ENCODE measurements at regions not wholly inside any gene's neighbourhood (a gene's known extent, or its start where the extent isn't known, plus 50 kb on each side); places are given as distances from the start of the nearest gene placed in this dataset.

- Histone ChIP-seq H3K18ac (ENCODE audit: low read length) (no peak overlapping the region), H3K27me3 (ENCODE audit: insufficient read depth, low read length) (no peaks in the 10 kb centered on the region), H3K23ac (ENCODE audit: low read length) (no peak overlapping the region), H2AFZ (ENCODE audit: insufficient read depth, low read length, poor library complexity) (no peak overlapping the region), H3K79me2 (ENCODE audit: control insufficient read depth, insufficient read depth, low read length, poor library complexity) (no peaks in the 10 kb centered on the region), H4K12ac (ENCODE audit: low read depth, low read length) (no peak overlapping the region), H4K8ac (ENCODE audit: low read depth, low read length) (no peak overlapping the region), H3K9ac (ENCODE audit: low read length) (no peak overlapping the region), H2AK5ac (ENCODE audit: low read length) (no peak overlapping the region), H2BK120ac (ENCODE audit: insufficient read depth, low read length, poor library complexity) (no peak overlapping the region), H3K9me3 (ENCODE audit: insufficient read depth, low read depth, low read length) (no peaks in the 10 kb centered on the region), H2BK5ac (ENCODE audit: low read depth, low read length, poor library complexity) (no peak overlapping the region), H3K4me1 (ENCODE audit: control insufficient read depth in 1 of 2, insufficient read depth in 2 of 2, low read length in 2 of 2) (no peaks in the 10 kb centered on the region), H3K4me3 (ENCODE audit: low read depth, low read length) (no peak overlapping the region), H3K4me2 (ENCODE audit: low read length) (no peak overlapping the region), H4K91ac (ENCODE audit: low read depth, low read length) (no peak overlapping the region), H2BK12ac (ENCODE audit: low read length) (no peak overlapping the region), H3K79me1 (ENCODE audit: low read length) (no peaks in the 10 kb centered on the region), H3K36me3 (ENCODE audit: control insufficient read depth in 1 of 2, insufficient read depth in 2 of 2, low read length in 2 of 2) (no peaks in the 10 kb centered on the region), H3K27ac (ENCODE audit: low read depth, low read length) (no peak overlapping the region), H3K14ac (ENCODE audit: low read length) (no peak overlapping the region), H3K4ac (ENCODE audit: low read depth, low read length) (no peak overlapping the region)
- no peak for DNase-seq
- no CpG with 5 or more reads among the region's 6 CpGs for WGBS (ENCODE audit: extremely low coverage, insufficient coverage, insufficient read length)
These were observed 1062.7 kb upstream of the NCAM2 start for GRCh38 chr21:19935467-19935866.

GRCh38 chr21:19937619-19938018, 1060.6 kb upstream of the NCAM2 start:
- Histone ChIP-seq H3K27me3 (ENCODE audit: insufficient read depth, low read length) (no peaks in the 10 kb centered on the region), H3K79me2 (ENCODE audit: control insufficient read depth, insufficient read depth, low read length, poor library complexity) (no peaks in the 10 kb centered on the region), H3K4ac (ENCODE audit: low read depth, low read length) (no peak overlapping the region), H2BK120ac (ENCODE audit: insufficient read depth, low read length, poor library complexity) (no peak overlapping the region), H2BK12ac (ENCODE audit: low read length) (no peak overlapping the region), H3K79me1 (ENCODE audit: low read length) (no peaks in the 10 kb centered on the region), H3K4me3 (ENCODE audit: low read depth, low read length) (no peak overlapping the region), H4K91ac (ENCODE audit: low read depth, low read length) (no peak overlapping the region), H2AK5ac (ENCODE audit: low read length) (no peak overlapping the region), H3K14ac (ENCODE audit: low read length) (no peak overlapping the region), H2AFZ (ENCODE audit: insufficient read depth, low read length, poor library complexity) (no peak overlapping the region), H3K23ac (ENCODE audit: low read length) (no peak overlapping the region), H3K27ac (ENCODE audit: low read depth, low read length) (no peak overlapping the region), H3K9ac (ENCODE audit: low read length) (no peak overlapping the region), H4K12ac (ENCODE audit: low read depth, low read length) (no peak overlapping the region), H3K4me2 (ENCODE audit: low read length) (no peak overlapping the region), H2BK5ac (ENCODE audit: low read depth, low read length, poor library complexity) (no peak overlapping the region), H3K4me1 (ENCODE audit: control insufficient read depth in 1 of 2, insufficient read depth in 2 of 2, low read length in 2 of 2) (no peaks in the 10 kb centered on the region), H3K9me3 (ENCODE audit: insufficient read depth, low read depth, low read length) (no peaks in the 10 kb centered on the region), H3K36me3 (ENCODE audit: control insufficient read depth in 1 of 2, insufficient read depth in 2 of 2, low read length in 2 of 2) (no peaks in the 10 kb centered on the region), H4K8ac (ENCODE audit: low read depth, low read length) (no peak overlapping the region), H3K18ac (ENCODE audit: low read length) (no peak overlapping the region)
- DNase-seq: no peak
- no CpG with 5 or more reads among the region's 4 CpGs for WGBS (ENCODE audit: extremely low coverage, insufficient coverage, insufficient read length)

- Histone ChIP-seq H4K12ac (ENCODE audit: low read depth, low read length) (no peak overlapping the region), H4K91ac (ENCODE audit: low read depth, low read length) (no peak overlapping the region), H4K8ac (ENCODE audit: low read depth, low read length) (no peak overlapping the region), H3K27me3 (ENCODE audit: insufficient read depth, low read length) (no peaks in the 10 kb centered on the region), H3K4me1 (ENCODE audit: control insufficient read depth in 1 of 2, insufficient read depth in 2 of 2, low read length in 2 of 2) (no peaks in the 10 kb centered on the region), H2BK5ac (ENCODE audit: low read depth, low read length, poor library complexity) (no peak overlapping the region), H3K4ac (ENCODE audit: low read depth, low read length) (no peak overlapping the region), H3K79me2 (ENCODE audit: control insufficient read depth, insufficient read depth, low read length, poor library complexity) (no peaks in the 10 kb centered on the region), H2AFZ (ENCODE audit: insufficient read depth, low read length, poor library complexity) (no peak overlapping the region), H3K36me3 (ENCODE audit: control insufficient read depth in 1 of 2, insufficient read depth in 2 of 2, low read length in 2 of 2) (no peaks in the 10 kb centered on the region), H3K9ac (ENCODE audit: low read length) (no peak overlapping the region), H2AK5ac (ENCODE audit: low read length) (no peak overlapping the region), H2BK120ac (ENCODE audit: insufficient read depth, low read length, poor library complexity) (no peak overlapping the region), H2BK12ac (ENCODE audit: low read length) (no peak overlapping the region), H3K18ac (ENCODE audit: low read length) (no peak overlapping the region), H3K14ac (ENCODE audit: low read length) (no peak overlapping the region), H3K4me3 (ENCODE audit: low read depth, low read length) (no peak overlapping the region), H3K79me1 (ENCODE audit: low read length) (no peaks in the 10 kb centered on the region), H3K27ac (ENCODE audit: low read depth, low read length) (no peak overlapping the region), H3K4me2 (ENCODE audit: low read length) (no peak overlapping the region), H3K9me3 (ENCODE audit: insufficient read depth, low read depth, low read length) (no peaks in the 10 kb centered on the region), H3K23ac (ENCODE audit: low read length) (no peak overlapping the region)
- DNase-seq: no peak
These were observed 1056.6 kb upstream of the NCAM2 start for GRCh38 chr21:19941626-19942025.

- Histone ChIP-seq H3K4ac (ENCODE audit: low read depth, low read length) (no peak overlapping the region), H3K79me1 (ENCODE audit: low read length) (no peaks in the 10 kb centered on the region), H2AFZ (ENCODE audit: insufficient read depth, low read length, poor library complexity) (no peak overlapping the region), H3K4me2 (ENCODE audit: low read length) (no peak overlapping the region), H2BK12ac (ENCODE audit: low read length) (no peak overlapping the region), H3K27me3 (ENCODE audit: insufficient read depth, low read length) (no peaks in the 10 kb centered on the region), H4K12ac (ENCODE audit: low read depth, low read length) (no peak overlapping the region), H2AK5ac (ENCODE audit: low read length) (no peak overlapping the region), H4K8ac (ENCODE audit: low read depth, low read length) (no peak overlapping the region), H3K79me2 (ENCODE audit: control insufficient read depth, insufficient read depth, low read length, poor library complexity) (no peaks in the 10 kb centered on the region), H2BK5ac (ENCODE audit: low read depth, low read length, poor library complexity) (no peak overlapping the region), H3K36me3 (ENCODE audit: control insufficient read depth in 1 of 2, insufficient read depth in 2 of 2, low read length in 2 of 2) (no peaks in the 10 kb centered on the region), H3K23ac (ENCODE audit: low read length) (no peak overlapping the region), H3K14ac (ENCODE audit: low read length) (no peak overlapping the region), H3K4me1 (ENCODE audit: control insufficient read depth in 1 of 2, insufficient read depth in 2 of 2, low read length in 2 of 2) (no peaks in the 10 kb centered on the region), H3K9ac (ENCODE audit: low read length) (no peak overlapping the region), H4K91ac (ENCODE audit: low read depth, low read length) (no peak overlapping the region), H3K18ac (ENCODE audit: low read length) (no peak overlapping the region), H3K27ac (ENCODE audit: low read depth, low read length) (no peak overlapping the region), H2BK120ac (ENCODE audit: insufficient read depth, low read length, poor library complexity) (no peak overlapping the region), H3K4me3 (ENCODE audit: low read depth, low read length) (no peak overlapping the region), H3K9me3 (ENCODE audit: insufficient read depth, low read depth, low read length) (no peaks in the 10 kb centered on the region)
- no CpG with 5 or more reads among the region's 2 CpGs for WGBS (ENCODE audit: extremely low coverage, insufficient coverage, insufficient read length)
- no peak for DNase-seq
These were observed 1047.9 kb upstream of the NCAM2 start for GRCh38 chr21:19950347-19950746.

GRCh38 chr21:19969156-19969555, 1029.1 kb upstream of the NCAM2 start:
- Histone ChIP-seq H3K27ac (ENCODE audit: low read depth, low read length) (no peak overlapping the region), H4K91ac (ENCODE audit: low read depth, low read length) (no peak overlapping the region)

More at GRCh38 chr21:19969156-19969555, 1029.1 kb upstream of the NCAM2 start:
- no peak overlapping the region for H3K18ac ChIP-seq (ENCODE audit: low read length)
- H3K23ac ChIP-seq (ENCODE audit: low read length): no peak overlapping the region
- no peak overlapping the region for H3K14ac ChIP-seq (ENCODE audit: low read length)
- no peak overlapping the region for H2BK12ac ChIP-seq (ENCODE audit: low read length)
- H3K4me3 ChIP-seq (ENCODE audit: low read depth, low read length): no peak overlapping the region
- H2AK5ac ChIP-seq (ENCODE audit: low read length): no peak overlapping the region
- H2AFZ ChIP-seq (ENCODE audit: insufficient read depth, low read length, poor library complexity): no peak overlapping the region
- no peaks in the 10 kb centered on the region for H3K79me2 ChIP-seq (ENCODE audit: control insufficient read depth, insufficient read depth, low read length, poor library complexity)
- H2BK120ac ChIP-seq (ENCODE audit: insufficient read depth, low read length, poor library complexity): no peak overlapping the region
- H4K12ac ChIP-seq (ENCODE audit: low read depth, low read length): no peak overlapping the region
- H3K79me1 ChIP-seq (ENCODE audit: low read length): no peaks in the 10 kb centered on the region
- H3K36me3 ChIP-seq (ENCODE audit: control insufficient read depth in 1 of 2, insufficient read depth in 2 of 2, low read length in 2 of 2): no peaks in the 10 kb centered on the region
- H4K8ac ChIP-seq (ENCODE audit: low read depth, low read length): no peak overlapping the region
- H3K27me3 ChIP-seq (ENCODE audit: insufficient read depth, low read length): no peaks in the 10 kb centered on the region
- no peak for DNase-seq
- H3K4ac ChIP-seq (ENCODE audit: low read depth, low read length): no peak overlapping the region
- no peak overlapping the region for H3K4me2 ChIP-seq (ENCODE audit: low read length)
- H3K4me1 ChIP-seq (ENCODE audit: control insufficient read depth in 1 of 2, insufficient read depth in 2 of 2, low read length in 2 of 2): no peaks in the 10 kb centered on the region
- H2BK5ac ChIP-seq (ENCODE audit: low read depth, low read length, poor library complexity): no peak overlapping the region
- H3K9ac ChIP-seq (ENCODE audit: low read length): no peak overlapping the region
- H3K9me3 ChIP-seq (ENCODE audit: insufficient read depth, low read depth, low read length): no peaks in the 10 kb centered on the region
